Bronchial epithelial cell (primary cell): ENCODE measurements at regions not wholly inside any gene's neighbourhood (a gene's known extent, or its start where the extent isn't known, plus 50 kb on each side); places are given as distances from the start of the nearest gene placed in this dataset.

Source experiments
- DNase-seq: peaks from one replicate; pipeline ENCODE4 v3.0.0-alpha.2; 2010; ENCODE audit warnings: low read depth
- FAIRE-seq: peaks from 2 replicates; lab custom pipeline; 2011; peaks lifted over from hg19 to GRCh38; lab: Jason Lieb, UNC
- H3K27me3 ChIP-seq: 2 replicates; pipeline ENCODE4 v1.5.1; 2011; ENCODE audit warnings: low read length; ENCODE audit not compliant: control insufficient read depth, insufficient read depth
- H3K36me3 ChIP-seq: 2 replicates; pipeline ENCODE4 v1.5.1; 2011; ENCODE audit warnings: low read length; ENCODE audit not compliant: control insufficient read depth, insufficient read depth
- H3K4me3 ChIP-seq: 2 replicates; pipeline ENCODE4 v1.5.1; 2011; ENCODE audit warnings: mild to moderate bottlenecking, low read depth, low read length, control low read depth
- CTCF ChIP-seq: IDR thresholded peaks from 2 replicates; pipeline ENCODE4 v1.5.1; 2011; ENCODE audit warnings: mild to moderate bottlenecking, moderate library complexity, low read length, control low read depth, inconsistent platforms; ENCODE audit not compliant: insufficient read depth, severe bottlenecking

DNA sequence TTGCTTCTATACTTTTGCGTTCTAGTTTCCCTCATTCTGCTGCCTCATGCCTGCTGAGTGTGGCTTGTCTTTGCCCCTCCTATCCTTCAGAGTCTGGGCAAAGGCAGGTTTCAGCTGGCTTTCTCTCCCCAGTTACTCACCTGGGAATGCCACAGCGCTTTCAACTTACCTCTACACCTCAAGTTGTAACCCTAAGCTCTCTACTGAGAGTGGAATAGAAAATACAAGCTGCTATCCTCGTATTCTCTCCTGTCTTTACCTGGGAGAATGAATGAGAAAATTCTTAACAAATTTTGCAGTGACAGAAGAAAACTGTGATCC, 316.3 kb upstream of the KLF12 start:
- DNase-seq (peak; percentile 90), FAIRE-seq (no peak)
- no peaks in the 10 kb centered on the region for H3K36me3 ChIP-seq
- TF ChIP-seq CTCF, result no peak
- no peaks in the 10 kb centered on the region for H3K27me3 ChIP-seq
- no peak overlapping the region for H3K4me3 ChIP-seq

DNA sequence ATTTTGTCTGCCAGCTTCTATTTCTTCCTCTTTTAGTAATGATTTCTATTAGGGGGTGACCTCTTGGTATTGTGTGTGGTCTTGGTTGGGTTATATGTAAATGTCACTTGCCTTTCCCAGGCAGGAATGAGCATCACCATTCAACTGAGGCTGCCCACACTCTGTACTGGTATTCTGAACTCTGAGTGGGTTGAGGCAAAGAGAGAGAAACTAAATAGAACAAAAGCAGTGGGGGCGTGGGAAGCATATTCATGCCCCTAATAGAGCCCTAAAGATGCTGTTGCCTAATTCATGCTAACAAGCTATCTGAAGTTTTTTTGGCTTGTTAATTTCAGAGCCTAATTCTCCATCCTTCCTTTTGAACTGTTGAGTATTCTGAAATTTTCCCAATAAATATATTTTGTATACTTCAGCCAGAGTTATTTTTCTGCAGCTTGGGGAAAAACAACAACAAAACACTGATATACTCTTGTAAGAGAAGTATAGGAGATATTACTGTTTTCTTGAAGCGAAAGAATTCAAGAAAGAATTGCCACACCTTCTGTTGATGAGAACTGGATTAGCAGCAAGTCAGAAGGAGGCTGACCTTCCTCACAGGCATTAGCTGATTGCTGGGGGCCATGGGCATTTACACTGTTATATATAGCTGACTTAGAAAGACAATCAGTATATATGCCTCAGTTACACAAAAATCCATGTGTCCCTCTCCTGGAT, 315.8 kb upstream of the KLF12 start:
- peak; percentile 15 for DNase-seq
- no peak for FAIRE-seq
- no peak for TF ChIP-seq CTCF
- Histone ChIP-seq H3K27me3 (no peaks in the 10 kb centered on the region), H3K36me3 (no peaks in the 10 kb centered on the region), H3K4me3 (no peak overlapping the region)

- TF ChIP-seq CTCF, result no peak
- Histone ChIP-seq H3K4me3 (no peak overlapping the region), H3K27me3 (no peaks in the 10 kb centered on the region), H3K36me3 (no peaks in the 10 kb centered on the region)
- FAIRE-seq (peak; percentile 92), DNase-seq (peak; percentile 88)
These were observed 310.8 kb upstream of the KLF12 start for GRCh38 chr13:74444864-74445479.

DNA sequence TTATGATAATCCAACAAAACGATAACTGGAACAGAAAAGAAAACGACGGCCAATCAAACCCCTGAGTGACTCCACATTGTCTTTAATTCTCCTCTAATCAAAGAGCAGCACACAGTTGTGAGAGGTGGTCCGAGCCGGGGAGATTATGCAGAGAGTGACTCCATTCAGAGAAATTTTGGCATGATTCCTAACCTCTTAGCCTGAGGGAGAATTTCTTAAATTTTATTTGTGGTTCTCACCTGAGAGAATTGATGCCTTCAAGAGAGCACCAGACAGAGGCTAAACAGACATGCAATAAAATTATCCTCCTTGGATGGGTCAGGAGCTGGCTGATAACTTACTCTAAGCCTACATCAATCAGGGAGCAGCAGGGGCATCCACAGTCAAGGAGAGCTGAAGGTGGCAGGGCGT, 310.0 kb upstream of the KLF12 start:
- DNase-seq, result peak; percentile 92
- Histone ChIP-seq H3K4me3 (no peak overlapping the region), H3K36me3 (no peaks in the 10 kb centered on the region), H3K27me3 (no peaks in the 10 kb centered on the region)
- no peak for FAIRE-seq
- no peak for TF ChIP-seq CTCF

DNA sequence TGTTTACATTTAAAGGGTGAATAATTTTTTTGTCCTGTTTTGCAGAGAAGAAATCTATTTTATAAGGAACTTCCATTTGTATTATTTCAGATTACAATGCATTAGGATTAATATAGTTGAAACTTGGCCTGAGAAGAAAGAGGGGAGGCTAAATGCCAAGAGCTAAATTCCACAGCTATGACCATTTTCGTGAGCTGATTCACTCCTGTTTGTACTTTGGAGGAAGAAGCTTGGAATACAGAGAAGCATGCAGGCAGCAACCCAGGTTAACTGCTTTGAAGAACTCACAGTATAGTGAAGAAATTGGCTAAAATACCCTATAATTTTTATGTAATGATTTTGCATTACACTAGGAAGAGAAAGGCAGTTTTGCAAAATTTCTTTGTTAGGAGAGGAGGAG, 309.4 kb upstream of the KLF12 start:
- Histone ChIP-seq H3K27me3 (no peaks in the 10 kb centered on the region), H3K36me3 (no peaks in the 10 kb centered on the region), H3K4me3 (no peak overlapping the region)
- DNase-seq, result peak; percentile 92
- no peak for FAIRE-seq
- TF ChIP-seq CTCF, result no peak
